ENCODE measurements at regions not wholly inside any gene's neighbourhood (a gene's known extent, or its start where the extent isn't known, plus 50 kb on each side); places are given as distances from the start of the nearest gene placed in this dataset.

GRCh38 chr12:124169577-124170284, 125.2 kb upstream of the RFLNA start (continued):
- TF ChIP-seq E2F1 (CRISPR knock-in tag; IDR thresholded peaks at IDR 0.05) = no peak
- peak; percentile 60; the same call in 1 of the 2 replicates for TF ChIP-seq ZEB2 (IDR thresholded peaks at IDR 0.05)
- no peak for TF ChIP-seq TAF7 (tag; IDR thresholded peaks at IDR 0.05)
- TF ChIP-seq MTF1 (CRISPR knock-in tag; IDR thresholded peaks at IDR 0.05; ENCODE audit: borderline replicate concordance) = no peak
- no peak for TF ChIP-seq HINFP (tag; conservative IDR thresholded peaks at IDR 0.05; ENCODE audit: low read depth)
- no peak for TF ChIP-seq ZFP1 (CRISPR knock-in tag; IDR thresholded peaks at IDR 0.05)
- TF ChIP-seq CBFB (CRISPR knock-in tag; IDR thresholded peaks at IDR 0.05) = no peak
- TF ChIP-seq ARID1B (IDR thresholded peaks at IDR 0.05) = peak; percentile 89
- TF ChIP-seq MYNN (IDR thresholded peaks at IDR 0.05) = no peak
- TF ChIP-seq MYNN (CRISPR knock-in tag; IDR thresholded peaks at IDR 0.05) = no peak
- TF ChIP-seq ZNF707 (CRISPR knock-in tag; conservative IDR thresholded peaks at IDR 0.05) = no peak
- TF ChIP-seq ARID2 (IDR thresholded peaks at IDR 0.05) = no peak
- TF ChIP-seq KLF16 (IDR thresholded peaks at IDR 0.05) = peak; percentile 61; the same call in 1 of the 2 replicates
- no peak for TF ChIP-seq SIN3A (IDR thresholded peaks at IDR 0.05; ENCODE audit: borderline replicate concordance in 2 of 2, control insufficient read depth in 1 of 2, low read depth in 2 of 2, low read length in 2 of 2)
- TF ChIP-seq HOXB6 (CRISPR knock-in tag; IDR thresholded peaks at IDR 0.05; ENCODE audit: borderline replicate concordance) = no peak
- TF ChIP-seq, protein P1, sequence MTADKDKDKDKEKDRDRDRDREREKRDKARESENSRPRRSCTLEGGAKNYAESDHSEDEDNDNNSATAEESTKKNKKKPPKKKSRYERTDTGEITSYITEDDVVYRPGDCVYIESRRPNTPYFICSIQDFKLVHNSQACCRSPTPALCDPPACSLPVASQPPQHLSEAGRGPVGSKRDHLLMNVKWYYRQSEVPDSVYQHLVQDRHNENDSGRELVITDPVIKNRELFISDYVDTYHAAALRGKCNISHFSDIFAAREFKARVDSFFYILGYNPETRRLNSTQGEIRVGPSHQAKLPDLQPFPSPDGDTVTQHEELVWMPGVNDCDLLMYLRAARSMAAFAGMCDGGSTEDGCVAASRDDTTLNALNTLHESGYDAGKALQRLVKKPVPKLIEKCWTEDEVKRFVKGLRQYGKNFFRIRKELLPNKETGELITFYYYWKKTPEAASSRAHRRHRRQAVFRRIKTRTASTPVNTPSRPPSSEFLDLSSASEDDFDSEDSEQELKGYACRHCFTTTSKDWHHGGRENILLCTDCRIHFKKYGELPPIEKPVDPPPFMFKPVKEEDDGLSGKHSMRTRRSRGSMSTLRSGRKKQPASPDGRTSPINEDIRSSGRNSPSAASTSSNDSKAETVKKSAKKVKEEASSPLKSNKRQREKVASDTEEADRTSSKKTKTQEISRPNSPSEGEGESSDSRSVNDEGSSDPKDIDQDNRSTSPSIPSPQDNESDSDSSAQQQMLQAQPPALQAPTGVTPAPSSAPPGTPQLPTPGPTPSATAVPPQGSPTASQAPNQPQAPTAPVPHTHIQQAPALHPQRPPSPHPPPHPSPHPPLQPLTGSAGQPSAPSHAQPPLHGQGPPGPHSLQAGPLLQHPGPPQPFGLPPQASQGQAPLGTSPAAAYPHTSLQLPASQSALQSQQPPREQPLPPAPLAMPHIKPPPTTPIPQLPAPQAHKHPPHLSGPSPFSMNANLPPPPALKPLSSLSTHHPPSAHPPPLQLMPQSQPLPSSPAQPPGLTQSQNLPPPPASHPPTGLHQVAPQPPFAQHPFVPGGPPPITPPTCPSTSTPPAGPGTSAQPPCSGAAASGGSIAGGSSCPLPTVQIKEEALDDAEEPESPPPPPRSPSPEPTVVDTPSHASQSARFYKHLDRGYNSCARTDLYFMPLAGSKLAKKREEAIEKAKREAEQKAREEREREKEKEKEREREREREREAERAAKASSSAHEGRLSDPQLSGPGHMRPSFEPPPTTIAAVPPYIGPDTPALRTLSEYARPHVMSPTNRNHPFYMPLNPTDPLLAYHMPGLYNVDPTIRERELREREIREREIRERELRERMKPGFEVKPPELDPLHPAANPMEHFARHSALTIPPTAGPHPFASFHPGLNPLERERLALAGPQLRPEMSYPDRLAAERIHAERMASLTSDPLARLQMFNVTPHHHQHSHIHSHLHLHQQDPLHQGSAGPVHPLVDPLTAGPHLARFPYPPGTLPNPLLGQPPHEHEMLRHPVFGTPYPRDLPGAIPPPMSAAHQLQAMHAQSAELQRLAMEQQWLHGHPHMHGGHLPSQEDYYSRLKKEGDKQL (CRISPR knock-in tag; IDR thresholded peaks at IDR 0.05; ENCODE audit: borderline replicate concordance) = no peak
- TF ChIP-seq TRIM24 (IDR thresholded peaks at IDR 0.05) = peak; percentile 91 to 92
- TF ChIP-seq POLR2B (IDR thresholded peaks at IDR 0.05; ENCODE audit: low read depth, partially characterized antibody) = no peak
- TF ChIP-seq SMAD4 (CRISPR knock-in tag; conservative IDR thresholded peaks at IDR 0.05) = 0 out of 2 replicates have a peak, but pooled peaks have one; percentile 26
- TF ChIP-seq TSC22D4 (tag; IDR thresholded peaks at IDR 0.05) = no peak
- no peak for TF ChIP-seq ZNF239 (CRISPR knock-in tag; IDR thresholded peaks at IDR 0.05)
- TF ChIP-seq SNIP1 (IDR thresholded peaks at IDR 0.05; ENCODE audit: low read depth) = no peak
- no peak for TF ChIP-seq ZNF174 (CRISPR knock-in tag; IDR thresholded peaks at IDR 0.05)
